ENCODE measurements at regions not wholly inside any gene's neighbourhood (a gene's known extent, or its start where the extent isn't known, plus 50 kb on each side); places are given as distances from the start of the nearest gene placed in this dataset.

- no peak for TF ChIP-seq CTCF (IDR thresholded peaks at IDR 0.05; ENCODE audit: low read depth, low read length)
- no peak for TF ChIP-seq EZH2phosphoT487 (IDR thresholded peaks at IDR 0.05; ENCODE audit: low read depth)
These were observed 335.0 kb upstream of the KCNH7 start for GRCh38 chr2:163173591-163173990.

Measured in OCI-LY3 (cell line).